GM12892 (cell line): ENCODE measurements at regions not wholly inside any gene's neighbourhood (a gene's known extent, or its start where the extent isn't known, plus 50 kb on each side); places are given as distances from the start of the nearest gene placed in this dataset.

Experiments
- POLR2A ChIP-seq: IDR thresholded peaks from 2 replicates; pipeline ENCODE4 v1.6.1; 2011; ENCODE audit warnings: low read depth, low read length, control low read depth
- POLR2AphosphoS5 ChIP-seq: IDR thresholded peaks from 2 replicates; pipeline ENCODE4 v1.6.1; 2011; ENCODE audit warnings: low read depth, low read length, control low read depth
- TAF1 ChIP-seq: IDR thresholded peaks from 2 replicates; pipeline ENCODE4 v1.6.1; 2011; ENCODE audit warnings: low read depth, mild to moderate bottlenecking, control low read depth, low read length, borderline replicate concordance

GRCh38 chr6:14455427-14455826 lies 337.9 kb downstream of the CD83 start:
- TF ChIP-seq POLR2A (no peak), POLR2AphosphoS5 (no peak), TAF1 (no peak)
